ENCODE measurements at regions not wholly inside any gene's neighbourhood (a gene's known extent, or its start where the extent isn't known, plus 50 kb on each side); places are given as distances from the start of the nearest gene placed in this dataset.

DNA sequence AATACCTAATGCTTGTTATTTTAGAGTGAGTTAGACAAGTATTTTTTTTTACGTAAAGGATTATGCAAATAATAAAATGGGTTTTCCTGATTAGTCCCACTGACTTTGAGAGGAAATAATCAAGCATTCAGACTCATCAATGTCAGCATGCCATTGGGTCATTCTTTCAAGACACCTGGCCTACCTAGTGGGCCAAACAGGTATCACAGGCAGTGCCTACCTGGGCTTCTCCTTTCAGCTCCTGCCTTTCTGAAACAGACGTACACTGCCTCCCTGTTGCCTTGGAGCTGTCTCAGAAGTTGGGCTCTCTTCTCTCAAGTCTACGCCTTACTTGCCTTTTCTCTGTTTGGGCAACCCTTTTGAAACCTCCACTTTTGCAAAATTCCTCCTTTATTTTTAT, 545.6 kb downstream of the SNAPC1 start:
- Histone ChIP-seq H3K4me1 (replicated peaks in 1 of 2) (no peaks in the 10 kb centered on the region), H3K27me3 (no peaks in the 10 kb centered on the region), H3K27ac (no peak overlapping the region), H3K9me3 (replicated peaks in 1 of 3) (no peaks in the 10 kb centered on the region), H3K4me3 (no peak overlapping the region), H3K36me3 (replicated peaks in 1 of 2) (no peaks in the 10 kb centered on the region)
- intact Hi-C loops (cut with DNase I), result no loop called here
- no peak for DNase-seq
- WGBS, 4 donors, result 69 to 87% (median 78%) methylated on average over 3 of the region's 3 CpGs
- TF ChIP-seq, protein P1, sequence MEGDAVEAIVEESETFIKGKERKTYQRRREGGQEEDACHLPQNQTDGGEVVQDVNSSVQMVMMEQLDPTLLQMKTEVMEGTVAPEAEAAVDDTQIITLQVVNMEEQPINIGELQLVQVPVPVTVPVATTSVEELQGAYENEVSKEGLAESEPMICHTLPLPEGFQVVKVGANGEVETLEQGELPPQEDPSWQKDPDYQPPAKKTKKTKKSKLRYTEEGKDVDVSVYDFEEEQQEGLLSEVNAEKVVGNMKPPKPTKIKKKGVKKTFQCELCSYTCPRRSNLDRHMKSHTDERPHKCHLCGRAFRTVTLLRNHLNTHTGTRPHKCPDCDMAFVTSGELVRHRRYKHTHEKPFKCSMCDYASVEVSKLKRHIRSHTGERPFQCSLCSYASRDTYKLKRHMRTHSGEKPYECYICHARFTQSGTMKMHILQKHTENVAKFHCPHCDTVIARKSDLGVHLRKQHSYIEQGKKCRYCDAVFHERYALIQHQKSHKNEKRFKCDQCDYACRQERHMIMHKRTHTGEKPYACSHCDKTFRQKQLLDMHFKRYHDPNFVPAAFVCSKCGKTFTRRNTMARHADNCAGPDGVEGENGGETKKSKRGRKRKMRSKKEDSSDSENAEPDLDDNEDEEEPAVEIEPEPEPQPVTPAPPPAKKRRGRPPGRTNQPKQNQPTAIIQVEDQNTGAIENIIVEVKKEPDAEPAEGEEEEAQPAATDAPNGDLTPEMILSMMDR (IDR thresholded peaks at IDR 0.05), result no peak
- TF ChIP-seq POLR2A (IDR thresholded peaks at IDR 0.05), result no peak

DNA sequence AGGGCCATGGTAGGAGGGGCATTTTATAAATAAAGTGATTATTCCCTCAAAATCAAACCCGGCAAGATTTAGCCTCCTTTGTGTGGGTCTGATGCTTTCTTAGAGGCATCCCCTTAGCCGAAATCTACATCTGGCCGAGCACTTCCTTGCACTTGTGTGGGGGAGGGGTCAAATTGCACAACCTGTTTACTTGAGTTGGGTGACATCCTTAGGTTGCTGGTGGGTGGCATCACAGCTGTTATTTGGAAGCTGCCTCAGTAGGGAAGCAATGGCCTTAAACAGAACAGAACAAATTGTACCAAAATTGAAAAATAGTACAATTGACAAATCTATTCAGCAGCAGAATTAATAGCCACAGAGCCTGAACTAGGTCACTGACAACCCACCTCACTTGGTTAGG, 546.1 kb downstream of the SNAPC1 start:
- intact Hi-C loops (cut with DNase I), result no loop called here
- DNase-seq, result peak in 1 of 7 donors; percentile 47
- H3K36me3 ChIP-seq (replicated peaks in 1 of 2), result no peaks in the 10 kb centered on the region
- H3K27ac ChIP-seq, result peak overlapping the region in 1 of 5 donors; percentile 12
- TF ChIP-seq POLR2A (IDR thresholded peaks at IDR 0.05), result no peak
- TF ChIP-seq, protein P1 (IDR thresholded peaks at IDR 0.05), result no peak
- no peaks in the 10 kb centered on the region for H3K4me1 ChIP-seq (replicated peaks in 1 of 2)
- 53 to 70% (median 64%) methylated on average over 3 of the region's 3 CpGs for WGBS, 4 donors
- H3K4me3 ChIP-seq, result no peak overlapping the region
- no peaks in the 10 kb centered on the region for H3K9me3 ChIP-seq (replicated peaks in 1 of 3)
- no peaks in the 10 kb centered on the region for H3K27me3 ChIP-seq

DNA sequence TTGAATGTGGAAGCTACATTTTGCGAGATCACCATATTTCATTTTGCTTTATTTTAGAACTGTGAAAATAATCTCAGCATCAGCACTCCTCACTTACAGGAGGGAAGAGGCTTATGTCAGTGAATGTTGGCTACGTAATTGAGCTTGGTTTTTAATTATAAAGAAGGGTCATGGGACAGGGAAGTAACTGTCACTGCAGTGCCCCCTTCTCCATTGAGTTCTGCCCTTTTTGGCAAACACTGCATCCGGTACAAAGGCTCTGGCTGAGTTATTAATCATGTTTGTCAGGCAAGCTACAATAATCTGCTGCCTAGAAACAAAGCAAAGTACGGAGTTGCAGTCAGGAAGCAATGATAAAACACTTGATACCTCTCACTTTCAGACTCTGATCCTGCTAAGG, 546.7 kb downstream of the SNAPC1 start:
- DNase-seq, result peak in 5 of 7 donors; percentile 4 to 70 (median 19)
- intact Hi-C loops (cut with DNase I), result no loop called here

DNA sequence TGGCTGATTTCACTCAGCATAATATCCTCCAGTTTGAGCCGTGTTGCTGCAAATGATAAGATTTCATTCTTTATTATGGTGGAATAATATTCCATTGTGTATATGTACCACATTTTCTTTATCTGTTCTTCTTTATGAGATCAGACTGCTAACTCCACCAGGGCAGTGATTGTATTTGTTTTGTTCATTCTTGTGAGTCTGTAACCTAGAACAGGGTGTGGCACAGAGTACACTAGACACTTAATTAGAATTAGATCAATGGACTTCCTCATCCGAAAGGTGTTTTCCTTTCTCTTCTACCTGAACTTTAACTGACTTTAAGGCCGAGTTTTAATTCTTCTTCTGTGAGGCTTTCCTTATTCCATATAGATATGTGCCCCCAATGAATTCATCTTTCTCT, 551.0 kb downstream of the SNAPC1 start:
- no peaks in the 10 kb centered on the region for H3K4me1 ChIP-seq (replicated peaks in 1 of 2)
- no peaks in the 10 kb centered on the region for H3K36me3 ChIP-seq (replicated peaks in 1 of 2)
- no peaks in the 10 kb centered on the region for H3K9me3 ChIP-seq (replicated peaks in 1 of 3)
- intact Hi-C loops (cut with DNase I), result no loop called here
- DNase-seq, result no peak
- H3K27ac ChIP-seq, result no peak overlapping the region
- WGBS, 4 donors, result 74 to 85% (median 77%) methylated on average over 3 of the region's 3 CpGs
- TF ChIP-seq, protein P1 (IDR thresholded peaks at IDR 0.05), result no peak
- TF ChIP-seq POLR2A (IDR thresholded peaks at IDR 0.05), result no peak
- no peak overlapping the region for H3K4me3 ChIP-seq
- H3K27me3 ChIP-seq, result no peaks in the 10 kb centered on the region

More for the DNA sequence above, 546.7 kb downstream of the SNAPC1 start:
- Histone ChIP-seq H3K27ac (peak overlapping the region in 1 of 5 donors; percentile 26), H3K36me3 (replicated peaks in 1 of 2) (no peaks in the 10 kb centered on the region), H3K4me1 (replicated peaks in 1 of 2) (no peaks in the 10 kb centered on the region), H3K9me3 (replicated peaks in 1 of 3) (no peaks in the 10 kb centered on the region), H3K27me3 (no peaks in the 10 kb centered on the region), H3K4me3 (no peak overlapping the region)
- 20 to 28% (median 22%) methylated on average over 4 of the region's 4 CpGs for WGBS, 4 donors
- TF ChIP-seq, protein P1 (IDR thresholded peaks at IDR 0.05), result no peak
- TF ChIP-seq POLR2A (IDR thresholded peaks at IDR 0.05), result no peak

All from adrenal gland (tissue), 9 donors.